ENCODE measurements at regions not wholly inside any gene's neighbourhood (a gene's known extent, or its start where the extent isn't known, plus 50 kb on each side); places are given as distances from the start of the nearest gene placed in this dataset.

DNA sequence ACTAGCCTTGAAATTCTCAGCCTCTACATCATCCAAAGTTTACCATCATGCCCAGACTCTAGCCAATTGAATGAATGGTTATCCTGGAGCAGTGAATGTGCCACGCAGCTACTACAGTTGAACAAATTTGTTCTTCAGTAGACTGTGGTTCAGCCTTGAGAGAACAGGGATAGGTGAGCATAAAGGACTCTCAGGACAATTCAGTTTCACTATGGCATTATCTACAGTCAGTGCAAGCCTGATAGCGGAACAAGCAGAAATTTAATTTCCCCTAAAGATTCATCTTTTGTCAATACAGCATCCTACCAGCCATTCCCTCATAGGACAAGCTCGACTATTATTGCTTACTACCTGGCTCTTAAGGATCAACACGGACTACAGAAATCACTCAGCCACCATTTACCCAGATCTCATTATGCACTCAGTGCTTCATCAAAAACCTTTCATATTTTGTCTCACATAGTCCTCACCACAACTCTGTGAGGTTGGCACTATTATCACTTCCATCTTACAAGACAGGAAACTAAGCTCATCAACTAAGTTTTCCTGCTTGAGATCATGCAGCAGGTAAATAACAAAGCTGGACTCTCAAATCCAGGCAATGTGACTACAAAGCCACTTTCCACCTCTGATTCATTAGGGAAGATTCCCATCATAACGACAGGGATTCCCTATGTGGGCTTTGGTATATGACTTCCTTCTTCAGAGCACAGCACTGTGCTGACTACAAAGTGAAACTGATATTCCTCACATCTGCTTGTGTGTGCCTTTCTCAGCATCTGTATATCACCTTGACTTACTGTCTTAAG, 181.5 kb upstream of the ACVR2A start:
- Histone ChIP-seq H3K4me3 (no peak overlapping the region), H3K27me3 (no peaks in the 10 kb centered on the region), H3K9me3 (no peaks in the 10 kb centered on the region), H3K4me1 (no peaks in the 10 kb centered on the region), H3K36me3 (ENCODE audit: low read depth, missing control alignments) (no peaks in the 10 kb centered on the region), H3K27ac (no peak overlapping the region)
- TF ChIP-seq POLR2A (IDR thresholded peaks at IDR 0.05): no peak
- TF ChIP-seq, protein P1, sequence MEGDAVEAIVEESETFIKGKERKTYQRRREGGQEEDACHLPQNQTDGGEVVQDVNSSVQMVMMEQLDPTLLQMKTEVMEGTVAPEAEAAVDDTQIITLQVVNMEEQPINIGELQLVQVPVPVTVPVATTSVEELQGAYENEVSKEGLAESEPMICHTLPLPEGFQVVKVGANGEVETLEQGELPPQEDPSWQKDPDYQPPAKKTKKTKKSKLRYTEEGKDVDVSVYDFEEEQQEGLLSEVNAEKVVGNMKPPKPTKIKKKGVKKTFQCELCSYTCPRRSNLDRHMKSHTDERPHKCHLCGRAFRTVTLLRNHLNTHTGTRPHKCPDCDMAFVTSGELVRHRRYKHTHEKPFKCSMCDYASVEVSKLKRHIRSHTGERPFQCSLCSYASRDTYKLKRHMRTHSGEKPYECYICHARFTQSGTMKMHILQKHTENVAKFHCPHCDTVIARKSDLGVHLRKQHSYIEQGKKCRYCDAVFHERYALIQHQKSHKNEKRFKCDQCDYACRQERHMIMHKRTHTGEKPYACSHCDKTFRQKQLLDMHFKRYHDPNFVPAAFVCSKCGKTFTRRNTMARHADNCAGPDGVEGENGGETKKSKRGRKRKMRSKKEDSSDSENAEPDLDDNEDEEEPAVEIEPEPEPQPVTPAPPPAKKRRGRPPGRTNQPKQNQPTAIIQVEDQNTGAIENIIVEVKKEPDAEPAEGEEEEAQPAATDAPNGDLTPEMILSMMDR (IDR thresholded peaks at IDR 0.05): no peak
- WGBS, 2 donors: 86 to 89% methylated on average over 5 of the region's 5 CpGs
- DNase-seq: no peak
- intact Hi-C loops (cut with DNase I; ENCODE audit: low total_unique reads): no loop called here

DNA sequence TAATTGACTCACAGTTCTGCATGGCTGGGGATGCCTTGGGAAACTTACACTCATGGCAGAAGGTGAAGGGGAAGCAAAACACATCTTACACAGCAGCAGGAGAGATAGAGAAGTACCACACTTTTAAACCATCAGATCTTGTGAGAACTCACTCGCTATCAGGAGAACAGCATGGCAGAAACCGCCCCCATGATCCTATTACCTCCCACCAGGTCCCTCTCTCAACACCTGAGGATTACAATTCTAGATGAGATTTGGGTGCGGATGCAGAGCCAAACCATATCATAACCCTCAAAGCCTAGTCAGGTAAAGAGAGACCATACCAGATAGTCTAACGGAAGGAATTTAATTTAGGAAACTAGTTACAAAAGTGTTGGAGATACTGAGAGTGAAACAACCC, 182.6 kb upstream of the ACVR2A start:
- intact Hi-C loops (cut with DNase I; ENCODE audit: low total_unique reads): no loop called here
- 92% methylated on average over 4 of the region's 4 CpGs for WGBS, 2 donors

DNA sequence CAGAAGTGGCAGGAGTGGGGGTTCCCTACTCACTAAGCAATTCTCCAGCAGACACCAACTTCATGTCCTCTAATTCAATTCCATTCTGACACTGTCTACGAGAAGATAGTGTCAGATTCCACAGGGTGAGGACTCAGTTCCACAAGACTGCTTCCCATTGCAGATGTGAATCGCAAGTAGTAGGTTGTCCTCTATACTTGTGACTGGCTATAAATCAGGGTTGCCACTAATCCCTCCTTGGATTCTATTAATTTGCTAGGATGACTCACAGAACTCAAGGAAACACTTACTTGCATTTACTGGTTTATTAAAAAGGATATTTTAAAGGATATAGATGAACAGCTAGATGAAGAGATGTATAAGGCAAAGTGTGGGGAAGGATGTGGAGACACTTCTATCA, 184.1 kb upstream of the ACVR2A start:
- intact Hi-C loops (cut with DNase I; ENCODE audit: low total_unique reads): no loop called here
- WGBS, 2 donors: 83 to 87% methylated on average over 2 of the region's 2 CpGs

More for the DNA sequence above, 182.6 kb upstream of the ACVR2A start:
- Histone ChIP-seq H3K4me3 (no peak overlapping the region), H3K36me3 (ENCODE audit: low read depth, missing control alignments) (no peaks in the 10 kb centered on the region), H3K9me3 (no peaks in the 10 kb centered on the region), H3K27ac (no peak overlapping the region), H3K4me1 (no peaks in the 10 kb centered on the region), H3K27me3 (no peaks in the 10 kb centered on the region)
- TF ChIP-seq, protein P1 (IDR thresholded peaks at IDR 0.05): no peak
- TF ChIP-seq POLR2A (IDR thresholded peaks at IDR 0.05): no peak
- no peak for DNase-seq

DNA sequence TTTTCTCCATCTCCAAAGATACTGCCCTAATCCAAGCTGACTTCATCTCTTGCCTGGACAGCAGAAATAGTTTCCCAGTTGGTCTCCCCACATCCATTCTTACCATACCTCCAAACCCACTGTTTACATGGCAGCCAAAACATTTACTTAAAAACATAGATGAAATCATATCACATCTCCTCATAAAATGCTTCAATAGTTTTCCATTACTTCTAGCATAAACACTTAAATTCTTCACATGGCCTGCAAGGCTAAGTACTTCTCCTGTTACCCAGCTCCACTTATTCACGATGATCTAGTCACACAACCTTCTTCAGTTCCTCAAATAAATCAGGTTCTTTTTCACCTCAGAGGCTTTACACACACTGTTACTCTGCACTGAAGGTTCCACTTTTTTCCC, 185.8 kb upstream of the ACVR2A start:
- H3K4me1 ChIP-seq: no peaks in the 10 kb centered on the region
- H3K27ac ChIP-seq: no peak overlapping the region
- DNase-seq: no peak
- intact Hi-C loops (cut with DNase I; ENCODE audit: low total_unique reads): no loop called here
- TF ChIP-seq POLR2A (IDR thresholded peaks at IDR 0.05): no peak
- TF ChIP-seq, protein P1 (IDR thresholded peaks at IDR 0.05): no peak
- WGBS, 2 donors: 78 to 91% methylated on average over 1 of the region's 1 CpG
- no peaks in the 10 kb centered on the region for H3K9me3 ChIP-seq
- H3K36me3 ChIP-seq (ENCODE audit: low read depth, missing control alignments): no peaks in the 10 kb centered on the region
- no peak overlapping the region for H3K4me3 ChIP-seq
- H3K27me3 ChIP-seq: no peaks in the 10 kb centered on the region

More for the DNA sequence above, 184.1 kb upstream of the ACVR2A start:
- Histone ChIP-seq H3K36me3 (ENCODE audit: low read depth, missing control alignments) (no peaks in the 10 kb centered on the region), H3K4me1 (no peaks in the 10 kb centered on the region), H3K27me3 (no peaks in the 10 kb centered on the region), H3K27ac (no peak overlapping the region), H3K4me3 (no peak overlapping the region), H3K9me3 (no peaks in the 10 kb centered on the region)
- TF ChIP-seq, protein P1 (IDR thresholded peaks at IDR 0.05): no peak
- no peak for TF ChIP-seq POLR2A (IDR thresholded peaks at IDR 0.05)
- DNase-seq: no peak

All from testis (tissue), 2 donors.